Kidney glomerular epithelial cell (primary cell): ENCODE measurements at regions not wholly inside any gene's neighbourhood (a gene's known extent, or its start where the extent isn't known, plus 50 kb on each side); places are given as distances from the start of the nearest gene placed in this dataset.
"Not testable (repeated sequence)": the region's sequence is repeated elsewhere in the genome, so short reads cannot be mapped to it uniquely, and the experiment has no call there.

Experiments
- DNase-seq: peaks from one replicate; lab custom pipeline; 2025; lab: John Stamatoyannopoulos, UW

- no peak for DNase-seq
Observed at GRCh38 chr1:38500891-38501290, 358.7 kb downstream of the RRAGC start.

- no peak for DNase-seq
Observed at GRCh38 chr1:38500352-38500751, 359.2 kb downstream of the RRAGC start.

- no peak for DNase-seq
Observed at GRCh38 chr1:38498686-38499085, 360.9 kb downstream of the RRAGC start.

- no peak for DNase-seq
Observed at GRCh38 chr1:38497921-38498656, 361.5 kb downstream of the RRAGC start.

GRCh38 chr1:38493306-38493705 is 366.3 kb downstream of the RRAGC start:
- not testable (repeated sequence) for DNase-seq

- DNase-seq = no peak
Observed at GRCh38 chr1:38489844-38490270, 369.7 kb downstream of the RRAGC start.

- no peak for DNase-seq
Observed at GRCh38 chr1:38488162-38488898, 371.2 kb downstream of the RRAGC start.

- no peak for DNase-seq
Observed at GRCh38 chr1:38487396-38487795, 372.2 kb downstream of the RRAGC start.

- DNase-seq = no peak
Observed at GRCh38 chr1:38486085-38486484, 373.5 kb downstream of the RRAGC start.

GRCh38 chr1:38481871-38482826 is 377.4 kb downstream of the RRAGC start:
- no peak for DNase-seq

GRCh38 chr1:38479662-38480061 is 379.9 kb downstream of the RRAGC start:
- not testable (repeated sequence) for DNase-seq

- no peak for DNase-seq
Observed at GRCh38 chr1:38477811-38478210, 381.8 kb downstream of the RRAGC start.

GRCh38 chr1:38476850-38477178 is 382.8 kb downstream of the RRAGC start:
- DNase-seq = no peak

- no peak for DNase-seq
Observed at GRCh38 chr1:38476111-38476849, 383.3 kb downstream of the RRAGC start.

GRCh38 chr1:38475624-38476005 is 384.0 kb downstream of the RRAGC start:
- no peak for DNase-seq

GRCh38 chr1:38474738-38475623 is 384.6 kb downstream of the RRAGC start:
- no peak for DNase-seq

- DNase-seq = no peak
Observed at GRCh38 chr1:38466487-38466886, 393.1 kb downstream of the RRAGC start.

GRCh38 chr1:38465460-38465859 is 394.1 kb downstream of the RRAGC start:
- DNase-seq = no peak

GRCh38 chr1:38464071-38464661 is 395.4 kb downstream of the RRAGC start:
- no peak for DNase-seq

- DNase-seq = no peak
Observed at GRCh38 chr1:38463074-38463473, 396.5 kb downstream of the RRAGC start.
